GM18861 (cell line): ENCODE measurements at regions not wholly inside any gene's neighbourhood (a gene's known extent, or its start where the extent isn't known, plus 50 kb on each side); places are given as distances from the start of the nearest gene placed in this dataset.
"Not testable (repeated sequence)": the region's sequence is repeated elsewhere in the genome, so short reads cannot be mapped to it uniquely, and the experiment has no call there.

Source experiments
- ATAC-seq: cut with Tn5 transposase; IDR thresholded peaks from one replicate; pipeline ENCODE4 v1.9.1; 2021; ENCODE audit not compliant: unreplicated experiment

DNA sequence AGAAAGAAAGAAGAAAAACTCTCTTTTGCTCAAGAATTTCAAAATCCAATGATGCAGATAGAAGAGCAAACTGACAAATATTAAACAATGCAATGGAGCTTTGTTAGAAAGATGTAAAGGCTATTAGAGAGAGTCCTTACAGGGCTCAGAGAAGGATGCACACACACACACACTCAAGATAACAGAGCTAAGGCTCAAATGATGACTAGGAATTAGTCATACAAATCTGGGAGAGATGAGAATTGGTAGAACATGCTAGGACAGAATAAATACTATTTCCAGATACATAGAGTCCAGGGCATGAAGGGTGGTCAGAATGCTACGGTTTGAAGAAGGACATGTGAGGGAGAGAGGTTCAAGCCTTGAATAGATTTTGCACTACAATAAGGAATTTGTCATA is 650.1 kb upstream of the MDGA2 start:
- no peak for ATAC-seq

DNA sequence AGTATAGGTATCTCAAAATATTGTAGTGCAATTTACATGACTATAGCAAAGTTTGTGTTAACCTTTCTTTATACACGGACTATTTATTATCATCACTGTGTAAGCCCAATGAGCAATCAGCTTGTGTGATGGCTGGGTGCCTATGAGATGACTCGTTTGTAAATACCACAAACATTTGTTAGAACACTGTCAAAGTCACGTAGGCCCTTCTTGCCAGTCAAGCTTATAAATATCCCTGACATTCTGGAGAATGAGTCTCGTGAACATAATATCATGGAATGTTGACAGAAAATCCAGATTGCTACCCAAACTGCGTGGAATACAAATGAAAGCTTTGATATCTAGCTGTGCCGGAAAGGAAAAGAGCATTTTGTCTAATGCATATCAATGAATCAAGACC is 648.3 kb upstream of the MDGA2 start:
- no peak for ATAC-seq

DNA sequence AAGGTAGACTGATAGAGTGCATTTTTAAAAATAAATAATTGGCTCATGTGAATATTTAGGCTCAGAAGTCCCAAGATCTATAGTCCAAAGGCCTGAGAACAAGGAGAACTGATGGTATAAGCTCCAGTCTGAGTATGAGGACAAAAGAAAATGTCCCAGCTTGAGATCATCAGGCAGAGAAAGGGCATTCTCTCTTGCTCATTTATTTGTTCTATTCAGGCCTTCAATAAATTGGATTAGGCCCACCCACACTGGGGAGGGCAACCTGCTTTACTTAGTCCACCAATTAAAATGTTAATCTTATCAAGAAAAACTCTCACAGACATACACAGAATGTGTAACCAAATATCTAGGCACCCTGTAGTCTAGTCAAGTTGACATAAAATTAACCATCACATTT is 644.4 kb upstream of the MDGA2 start:
- no peak for ATAC-seq

DNA sequence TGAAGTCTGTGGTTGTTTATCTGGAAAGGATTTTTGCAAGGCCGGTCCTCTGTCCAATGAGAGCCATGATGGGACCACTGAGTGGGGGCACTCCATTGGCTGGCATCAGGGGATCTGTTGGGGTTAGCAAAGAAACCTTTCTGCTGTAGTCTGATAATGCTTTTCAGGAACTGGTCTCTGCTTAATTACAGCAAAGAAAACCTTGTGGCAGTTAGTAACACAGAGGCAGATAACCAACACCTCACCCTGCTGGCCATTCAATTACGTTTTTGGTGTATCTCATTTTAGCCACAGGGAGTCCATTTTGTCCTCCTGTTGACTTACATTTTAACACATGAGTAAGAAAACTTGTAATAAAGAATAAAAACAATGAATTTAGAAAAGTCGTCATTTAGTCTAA is 629.3 kb upstream of the MDGA2 start:
- no peak for ATAC-seq

DNA sequence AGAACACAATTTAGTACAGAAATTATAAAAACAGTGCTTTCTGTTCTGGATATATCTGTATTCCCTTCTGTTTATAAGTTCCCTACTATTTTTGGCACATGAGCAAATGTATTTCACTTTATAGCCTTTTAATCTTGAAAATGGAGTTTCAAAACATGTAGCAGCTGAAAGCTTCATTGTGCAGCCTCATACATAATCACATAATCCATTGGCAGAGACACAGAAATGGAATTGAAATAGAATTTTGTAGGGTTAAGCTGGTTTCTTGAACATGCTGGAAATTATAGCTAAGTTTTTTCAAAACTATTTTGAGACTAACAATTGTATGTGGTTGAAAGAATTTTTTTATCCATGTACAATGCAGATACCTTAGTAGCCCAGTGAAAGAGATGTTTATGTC is 614.3 kb upstream of the MDGA2 start:
- ATAC-seq, result no peak

DNA sequence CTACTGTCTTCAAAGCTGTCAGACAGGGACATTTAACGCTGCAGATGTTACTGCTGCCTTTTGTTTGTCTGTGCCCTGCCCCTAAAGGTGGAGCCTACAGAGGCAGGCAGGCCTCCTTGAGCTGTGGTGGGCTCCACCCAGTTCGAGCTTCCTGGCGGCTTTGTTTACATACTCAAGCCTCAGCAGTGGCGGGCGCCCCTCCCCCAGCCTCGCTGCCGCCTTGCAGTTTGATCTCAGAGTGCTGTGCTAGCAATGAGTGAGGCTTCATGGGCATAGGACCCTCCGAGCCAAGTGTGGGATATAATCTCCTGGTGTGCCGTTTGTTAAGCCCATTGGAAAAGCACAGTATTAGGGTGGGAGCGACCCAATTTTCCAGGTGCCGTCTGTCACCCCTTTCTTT is 609.8 kb upstream of the MDGA2 start:
- ATAC-seq, result not testable (repeated sequence)

DNA sequence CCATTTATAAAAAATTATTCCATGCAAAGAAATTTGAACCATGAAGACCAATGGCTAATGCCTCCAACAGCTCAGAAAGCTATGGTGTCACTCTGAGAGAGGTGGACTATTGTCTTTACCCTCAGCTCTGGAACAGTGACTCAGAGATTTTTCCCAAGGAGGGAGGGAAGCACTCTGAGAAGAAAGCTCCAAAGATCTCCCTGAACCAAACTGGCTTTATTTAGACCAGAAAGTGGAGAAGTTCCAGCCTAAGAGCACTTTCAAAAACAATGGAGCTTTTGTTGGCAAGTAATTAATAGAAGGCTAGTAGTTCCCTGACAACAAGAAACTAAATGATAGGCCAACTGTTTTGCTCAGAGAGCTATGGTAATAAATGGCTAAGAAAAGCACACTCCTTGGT is 599.9 kb upstream of the MDGA2 start:
- ATAC-seq, result no peak

DNA sequence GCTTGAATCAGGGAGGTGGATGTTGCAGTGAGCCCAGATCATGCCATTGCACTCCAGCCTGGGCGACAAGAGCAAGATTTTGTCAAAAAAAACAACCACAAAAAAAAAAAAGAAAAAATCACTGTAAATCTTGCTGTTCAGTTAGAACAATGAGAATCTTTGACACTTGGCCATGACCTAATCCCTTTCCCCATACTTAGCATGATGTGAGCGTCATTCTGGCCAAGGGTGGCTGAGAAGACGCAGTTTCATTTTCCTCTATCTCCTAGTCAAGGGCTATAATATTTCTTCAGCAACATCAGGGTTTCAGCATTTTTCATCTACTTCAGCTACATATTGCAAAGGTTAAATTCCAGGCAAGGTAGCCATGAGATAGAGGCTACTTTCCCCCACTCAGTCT is 599.4 kb upstream of the MDGA2 start:
- no peak for ATAC-seq

DNA sequence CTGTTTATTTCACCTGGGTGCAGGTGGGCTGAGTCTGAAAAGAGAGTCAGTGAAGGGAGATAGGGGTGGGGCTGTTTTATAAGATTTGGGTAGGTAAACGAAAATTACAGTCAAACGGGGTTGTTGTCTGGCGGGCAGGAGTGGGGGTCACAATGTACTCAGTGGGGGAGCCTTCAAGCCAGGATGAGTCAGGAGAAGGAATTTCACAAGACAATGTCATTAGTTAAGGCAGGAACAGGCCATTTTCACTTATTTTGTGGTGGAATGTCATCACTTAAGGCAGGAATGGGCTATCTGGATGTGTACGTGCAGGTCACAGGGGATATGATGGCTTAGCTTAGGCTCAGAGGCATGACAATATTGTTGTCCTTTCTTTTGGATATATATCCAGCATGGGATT is 592.5 kb upstream of the MDGA2 start:
- not testable (repeated sequence) for ATAC-seq

DNA sequence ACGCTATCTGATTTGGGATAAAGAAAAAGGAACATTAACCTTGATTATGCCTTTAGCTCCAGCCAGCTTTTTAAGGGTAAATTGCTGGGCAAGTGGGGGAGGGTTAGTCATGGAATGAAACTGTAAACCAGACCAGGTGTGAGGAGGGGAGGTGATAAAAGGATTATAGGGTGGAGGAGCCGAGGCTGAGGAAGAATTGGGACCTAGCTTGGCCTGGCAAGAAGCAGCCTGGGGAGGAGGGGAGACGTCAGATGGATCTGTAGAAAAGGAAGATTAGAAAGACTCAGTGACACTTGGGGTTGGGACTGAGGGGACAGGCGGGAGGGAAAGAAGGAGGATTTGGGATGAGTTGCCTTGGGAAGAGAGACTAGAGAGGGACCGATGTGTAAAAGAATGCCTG is 590.8 kb upstream of the MDGA2 start:
- not testable (repeated sequence) for ATAC-seq

DNA sequence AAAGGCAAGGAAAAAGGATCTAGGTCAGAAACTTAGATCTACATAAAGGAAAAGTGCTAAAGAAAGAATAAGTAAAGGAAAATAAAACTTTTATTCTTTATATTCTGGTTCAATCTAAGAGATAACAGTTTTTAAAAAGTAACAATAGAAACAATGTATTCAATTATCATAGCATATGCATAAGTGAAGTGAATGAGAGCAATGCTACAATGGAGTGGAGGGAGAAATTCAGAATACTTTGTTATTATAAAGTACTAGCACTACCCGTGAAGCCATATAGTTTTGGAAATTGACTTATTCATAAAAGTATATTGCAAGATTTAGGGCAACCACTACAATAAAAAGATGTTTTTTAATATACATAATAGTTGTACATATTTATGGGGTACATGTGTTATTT is 586.0 kb upstream of the MDGA2 start:
- no peak for ATAC-seq

DNA sequence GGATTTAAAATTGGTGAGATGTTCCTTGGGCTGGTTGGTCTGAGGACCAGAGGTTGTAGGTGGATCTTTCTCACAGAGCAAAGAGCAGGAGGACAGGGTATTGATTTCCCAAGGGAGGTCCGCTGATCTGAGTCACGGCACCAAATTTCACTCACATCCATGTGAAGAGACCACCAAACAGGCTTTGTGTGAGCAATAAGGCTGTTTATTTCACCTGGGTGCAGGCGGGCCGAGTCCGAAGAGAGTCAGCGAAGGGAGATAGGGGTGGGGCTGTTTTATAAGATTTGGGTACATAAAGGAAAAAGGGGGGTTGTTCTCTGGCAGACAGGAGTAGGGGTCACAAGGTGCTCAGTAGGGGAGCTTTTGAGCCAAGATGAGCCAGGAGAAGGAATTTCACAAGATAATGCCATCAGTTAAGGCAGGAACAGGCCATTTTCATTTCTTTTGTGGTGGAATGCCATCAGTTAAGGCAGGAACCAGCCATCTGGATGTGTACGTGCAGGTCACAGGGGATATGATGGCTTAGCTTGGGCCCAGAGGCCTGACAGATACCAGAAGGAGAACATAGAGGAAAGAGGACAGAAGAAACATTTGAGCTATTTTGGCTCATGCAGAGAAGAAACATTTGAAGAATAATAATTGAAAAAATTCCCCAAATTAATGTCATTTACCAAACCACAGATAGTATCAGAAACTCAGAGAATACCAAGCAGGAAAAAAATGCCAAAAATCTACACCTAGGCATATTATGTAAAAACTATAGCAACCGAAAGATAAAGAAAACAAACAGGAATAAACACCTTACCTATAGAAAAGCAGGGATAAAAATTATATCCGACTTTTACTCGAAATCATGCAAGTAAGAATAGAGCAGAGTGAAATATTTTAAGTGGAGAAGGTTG is 585.2 kb upstream of the MDGA2 start:
- ATAC-seq, result not testable (repeated sequence)

DNA sequence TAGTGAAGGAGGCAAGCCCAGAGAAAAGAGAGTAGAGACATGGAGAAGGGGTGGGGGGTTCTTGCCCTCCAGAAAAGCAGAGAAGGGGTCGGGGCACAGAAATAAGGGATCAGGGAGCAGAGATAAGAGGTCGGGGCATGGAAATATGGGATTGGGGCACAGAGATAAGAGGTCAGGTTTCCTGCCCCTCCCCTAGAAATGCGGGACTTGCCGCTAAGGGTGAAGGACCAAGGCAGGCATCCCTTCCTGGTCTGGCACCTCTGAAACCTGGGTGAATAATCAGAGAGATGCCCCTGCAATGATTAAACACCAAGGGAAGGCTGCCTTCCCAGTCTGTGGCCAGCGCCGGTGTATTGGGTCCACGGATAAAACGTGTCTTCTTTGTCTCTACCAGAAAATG is 584.5 kb upstream of the MDGA2 start:
- not testable (repeated sequence) for ATAC-seq

DNA sequence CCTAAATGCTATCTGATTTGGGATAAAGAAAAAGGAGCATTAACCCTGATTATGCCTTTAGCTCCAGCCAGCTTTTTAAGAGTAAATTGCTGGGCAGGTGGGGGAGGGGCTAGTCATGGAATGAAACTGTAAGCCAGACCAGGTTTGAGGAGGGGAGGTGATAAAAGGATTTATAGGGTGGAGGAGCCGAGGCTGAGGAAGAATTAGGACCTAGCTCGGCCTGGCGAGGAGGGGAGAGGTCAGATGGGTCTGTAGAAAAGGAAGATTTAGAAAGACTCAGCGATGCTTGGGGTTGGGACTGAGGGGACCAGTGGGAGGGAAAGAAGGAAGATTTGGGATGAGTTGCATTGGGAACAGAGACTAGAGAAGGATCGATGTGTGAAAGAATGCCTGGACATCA is 583.8 kb upstream of the MDGA2 start:
- ATAC-seq, result not testable (repeated sequence)

DNA sequence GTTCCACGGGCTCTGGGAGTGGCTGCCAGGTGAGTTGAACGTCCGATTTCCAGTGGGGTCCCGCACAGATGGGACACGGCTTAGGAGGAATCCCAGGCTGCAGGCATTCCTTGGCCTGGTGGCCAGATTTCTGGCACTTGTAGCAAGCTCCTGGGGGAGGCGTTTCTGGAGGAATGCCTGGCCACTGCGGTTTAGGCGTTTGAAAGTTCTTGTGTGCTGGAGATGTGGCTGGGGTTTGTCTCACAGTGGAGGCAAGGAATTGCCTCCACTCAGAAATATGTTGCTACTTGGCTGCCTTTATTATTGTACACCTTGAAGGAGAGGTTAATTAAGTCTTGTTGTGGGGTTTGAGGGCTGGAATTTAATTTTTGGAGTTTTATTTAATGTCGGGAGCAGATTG is 583.3 kb upstream of the MDGA2 start:
- not testable (repeated sequence) for ATAC-seq

DNA sequence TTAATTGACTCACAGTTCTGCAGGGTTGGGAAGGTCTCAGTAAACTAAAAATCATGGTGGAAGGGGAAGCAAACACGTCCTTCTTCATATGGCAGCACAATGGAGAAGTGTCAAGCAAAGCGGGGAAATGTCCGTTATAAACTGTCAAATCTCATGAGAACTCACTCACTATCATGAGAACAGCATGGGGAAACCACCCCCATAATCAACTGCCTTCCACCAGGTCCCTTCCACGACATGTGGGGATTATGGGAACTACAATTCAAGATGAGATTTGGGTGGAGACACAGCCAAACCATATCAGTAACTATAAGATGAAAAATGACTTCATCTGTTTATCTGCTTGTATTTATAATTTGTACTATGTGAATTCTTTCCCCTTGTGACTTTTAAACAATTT is 577.6 kb upstream of the MDGA2 start:
- no peak for ATAC-seq

DNA sequence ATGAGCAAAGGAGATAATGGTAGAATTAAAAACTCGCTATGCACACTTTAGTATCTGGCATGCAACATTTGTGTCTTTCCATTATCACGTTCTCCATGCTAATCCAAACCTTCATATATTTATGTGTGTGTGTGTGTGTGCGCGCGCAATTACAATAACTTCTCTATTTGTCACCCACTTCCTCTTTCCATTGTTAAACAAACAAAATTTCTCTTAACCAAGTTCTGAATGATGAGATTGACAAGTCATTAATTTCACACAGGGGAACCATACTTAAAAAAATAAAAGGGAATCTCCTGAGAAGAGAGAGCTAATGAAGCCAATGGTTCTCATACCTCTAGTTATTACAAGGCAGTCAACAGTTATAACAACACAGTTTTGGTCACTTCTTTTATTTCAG is 575.9 kb upstream of the MDGA2 start:
- no peak for ATAC-seq

DNA sequence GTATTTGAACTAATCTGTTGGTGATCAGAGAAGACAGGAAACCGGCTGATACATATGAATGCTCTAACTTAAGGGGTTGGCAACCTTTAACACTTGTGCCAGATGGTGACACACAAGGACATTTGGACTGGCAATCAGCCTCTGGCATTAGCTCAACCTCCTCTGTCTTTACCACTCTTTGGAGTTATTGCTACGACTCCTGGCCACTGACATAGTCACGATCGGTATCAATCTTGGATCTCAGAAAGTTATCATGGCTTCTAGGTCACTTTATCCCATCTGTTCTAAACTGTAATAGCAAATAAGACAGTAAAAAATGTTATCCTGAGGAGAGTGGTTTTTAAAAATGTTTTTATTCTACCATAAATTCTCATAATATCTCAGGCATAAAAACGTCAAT is 575.2 kb upstream of the MDGA2 start:
- ATAC-seq, result no peak

DNA sequence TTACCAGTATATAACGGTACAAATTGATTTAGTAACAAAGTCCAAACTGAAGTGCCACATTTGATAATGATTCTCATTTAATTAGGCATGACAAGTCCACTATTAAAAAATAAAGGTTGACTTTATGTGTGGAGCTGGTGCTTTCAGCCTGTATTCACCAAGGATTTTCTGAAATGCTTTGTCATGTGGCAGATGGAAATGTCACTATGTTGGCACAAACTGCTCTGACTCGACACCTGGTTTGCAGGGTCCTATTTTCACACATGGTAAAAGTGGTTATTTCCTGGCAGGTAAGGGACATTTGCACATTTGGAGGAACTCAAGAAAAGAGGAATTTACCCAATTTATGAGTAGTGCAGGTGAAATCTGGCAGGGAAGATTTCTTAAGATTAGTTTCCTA is 572.6 kb upstream of the MDGA2 start:
- no peak for ATAC-seq

DNA sequence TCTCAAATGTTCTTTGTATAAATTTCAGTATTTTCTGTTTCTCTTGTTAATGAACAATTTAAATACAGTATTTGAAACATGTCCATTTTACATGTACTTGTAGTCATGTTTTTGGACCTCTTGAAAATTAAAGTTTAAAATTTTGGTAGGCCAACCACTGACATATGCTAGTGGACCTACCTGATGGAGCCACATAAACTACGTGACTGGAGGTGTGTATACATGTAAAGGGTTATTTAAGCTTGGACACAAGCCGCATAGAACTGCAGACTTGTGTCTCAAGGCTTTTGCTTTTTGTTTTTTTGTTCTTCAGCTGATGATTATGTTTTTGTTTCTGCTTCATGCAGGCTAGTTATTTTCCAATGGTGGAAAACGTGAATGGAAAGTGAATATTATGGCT is 568.5 kb upstream of the MDGA2 start:
- ATAC-seq, result no peak

DNA sequence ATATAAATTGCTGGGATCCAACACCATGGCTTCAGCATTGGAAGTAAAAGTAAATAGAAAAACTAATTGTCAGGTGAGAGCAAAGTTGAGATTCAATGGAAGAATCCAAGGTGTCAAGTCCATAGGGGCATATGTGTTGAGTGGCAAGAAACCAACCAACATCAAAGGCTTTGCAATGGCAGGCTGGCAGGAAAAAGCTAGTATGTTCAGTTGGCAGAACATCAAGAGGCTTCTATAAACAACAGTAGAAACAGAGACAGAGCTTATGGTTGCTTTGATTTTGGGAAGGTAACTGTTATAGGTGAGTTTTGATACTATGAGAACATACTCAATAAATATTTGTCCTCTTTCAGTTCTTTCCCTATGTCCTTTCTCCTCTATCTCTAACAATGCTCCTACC is 553.7 kb upstream of the MDGA2 start:
- no peak for ATAC-seq

DNA sequence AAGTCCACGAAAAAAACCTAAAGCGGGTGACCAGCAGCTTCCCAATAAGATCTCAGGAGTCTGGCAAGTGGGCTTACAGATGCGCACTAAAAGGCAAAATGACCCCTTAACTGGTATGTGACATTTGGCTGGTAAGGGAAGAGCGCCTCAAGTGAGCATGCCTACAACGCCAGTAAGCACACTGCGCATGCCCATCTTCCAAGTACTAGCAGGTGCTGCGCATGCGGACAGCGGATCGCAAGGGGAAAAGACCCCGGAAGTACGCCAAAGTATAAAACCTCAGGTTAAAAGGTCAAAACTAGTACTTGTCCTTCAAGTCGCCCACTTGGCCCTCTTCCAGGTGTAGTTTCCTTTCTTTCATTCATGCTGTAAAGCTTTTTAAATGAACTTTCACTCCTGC is 518.5 kb upstream of the MDGA2 start:
- no peak for ATAC-seq

DNA sequence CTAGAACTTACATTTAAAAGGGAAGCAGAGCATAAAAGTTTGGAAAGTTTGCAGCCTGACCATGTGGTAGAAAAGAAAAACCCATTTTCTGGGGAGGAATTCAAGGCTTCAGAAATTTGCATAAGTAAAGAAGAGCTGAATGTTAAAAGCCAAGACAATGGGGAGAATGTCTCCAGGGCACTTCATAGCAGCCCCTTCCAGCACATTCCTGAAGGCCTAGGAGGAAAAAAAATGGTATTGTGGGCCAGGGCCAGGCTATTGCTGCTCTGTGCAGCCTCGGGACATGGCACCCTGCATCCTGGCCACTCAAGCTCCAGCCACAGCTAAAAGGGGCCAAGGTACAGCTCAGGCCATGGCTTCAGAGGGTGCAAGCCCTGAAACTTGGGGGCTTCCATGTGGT is 474.2 kb upstream of the MDGA2 start:
- ATAC-seq, result not testable (repeated sequence)
